Glutamatergic neuron (in vitro differentiated cells): ENCODE measurements at regions not wholly inside any gene's neighbourhood (a gene's known extent, or its start where the extent isn't known, plus 50 kb on each side); places are given as distances from the start of the nearest gene placed in this dataset.

ENCODE experiments used
- DNase-seq: peaks from one replicate; pipeline ENCODE4 v3.0.0; 2022
- H3K27ac Mint-ChIP-seq: one replicate; pipeline ENCODE4 v1.8.0; 2020; ENCODE audit warnings: mild to moderate bottlenecking, mixed read lengths, inconsistent platforms; ENCODE audit not compliant: unreplicated experiment
- H3K27me3 Mint-ChIP-seq: one replicate; pipeline ENCODE4 v1.8.0; 2020; ENCODE audit warnings: mild to moderate bottlenecking, moderate library complexity, mixed read lengths, inconsistent platforms; ENCODE audit not compliant: unreplicated experiment
- H3K36me3 Mint-ChIP-seq: one replicate; pipeline ENCODE4 v1.8.0; 2020; ENCODE audit warnings: mild to moderate bottlenecking, mixed read lengths, inconsistent platforms; ENCODE audit not compliant: unreplicated experiment
- H3K4me1 Mint-ChIP-seq: one replicate; pipeline ENCODE4 v1.8.0; 2020; ENCODE audit warnings: mild to moderate bottlenecking, low read depth, mixed read lengths, inconsistent platforms; ENCODE audit not compliant: unreplicated experiment
- H3K4me3 Mint-ChIP-seq: one replicate; pipeline ENCODE4 v1.8.0; 2020; ENCODE audit warnings: mild to moderate bottlenecking, mixed read lengths, inconsistent platforms; ENCODE audit not compliant: unreplicated experiment
- H3K9me3 Mint-ChIP-seq: one replicate; pipeline ENCODE4 v1.8.0; 2020; ENCODE audit warnings: mild to moderate bottlenecking, moderate library complexity, mixed read lengths, inconsistent platforms; ENCODE audit not compliant: unreplicated experiment
- TF ChIP-seq, protein P1 (sequence below): fragments of 200-600 bp; sonication (generic); IDR thresholded peaks from one replicate; pipeline ENCODE4 v1.5.0; 2021; ENCODE audit not compliant: partially characterized antibody, unreplicated experiment

- H3K36me3 Mint-ChIP-seq = no peaks in the 10 kb centered on the region
- no peak overlapping the region for H3K4me3 Mint-ChIP-seq
- no peak for DNase-seq
- peaks cover 2% of the 10 kb centered on the region for H3K27me3 Mint-ChIP-seq
- TF ChIP-seq, protein P1, sequence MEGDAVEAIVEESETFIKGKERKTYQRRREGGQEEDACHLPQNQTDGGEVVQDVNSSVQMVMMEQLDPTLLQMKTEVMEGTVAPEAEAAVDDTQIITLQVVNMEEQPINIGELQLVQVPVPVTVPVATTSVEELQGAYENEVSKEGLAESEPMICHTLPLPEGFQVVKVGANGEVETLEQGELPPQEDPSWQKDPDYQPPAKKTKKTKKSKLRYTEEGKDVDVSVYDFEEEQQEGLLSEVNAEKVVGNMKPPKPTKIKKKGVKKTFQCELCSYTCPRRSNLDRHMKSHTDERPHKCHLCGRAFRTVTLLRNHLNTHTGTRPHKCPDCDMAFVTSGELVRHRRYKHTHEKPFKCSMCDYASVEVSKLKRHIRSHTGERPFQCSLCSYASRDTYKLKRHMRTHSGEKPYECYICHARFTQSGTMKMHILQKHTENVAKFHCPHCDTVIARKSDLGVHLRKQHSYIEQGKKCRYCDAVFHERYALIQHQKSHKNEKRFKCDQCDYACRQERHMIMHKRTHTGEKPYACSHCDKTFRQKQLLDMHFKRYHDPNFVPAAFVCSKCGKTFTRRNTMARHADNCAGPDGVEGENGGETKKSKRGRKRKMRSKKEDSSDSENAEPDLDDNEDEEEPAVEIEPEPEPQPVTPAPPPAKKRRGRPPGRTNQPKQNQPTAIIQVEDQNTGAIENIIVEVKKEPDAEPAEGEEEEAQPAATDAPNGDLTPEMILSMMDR = no peak
- H3K27ac Mint-ChIP-seq = no peak overlapping the region
- no peaks in the 10 kb centered on the region for H3K9me3 Mint-ChIP-seq
- H3K4me1 Mint-ChIP-seq = peaks cover 6% of the 10 kb centered on the region
These were observed 248.7 kb downstream of the MID1IP1 start for GRCh38 chrX:39049975-39050374.

DNA sequence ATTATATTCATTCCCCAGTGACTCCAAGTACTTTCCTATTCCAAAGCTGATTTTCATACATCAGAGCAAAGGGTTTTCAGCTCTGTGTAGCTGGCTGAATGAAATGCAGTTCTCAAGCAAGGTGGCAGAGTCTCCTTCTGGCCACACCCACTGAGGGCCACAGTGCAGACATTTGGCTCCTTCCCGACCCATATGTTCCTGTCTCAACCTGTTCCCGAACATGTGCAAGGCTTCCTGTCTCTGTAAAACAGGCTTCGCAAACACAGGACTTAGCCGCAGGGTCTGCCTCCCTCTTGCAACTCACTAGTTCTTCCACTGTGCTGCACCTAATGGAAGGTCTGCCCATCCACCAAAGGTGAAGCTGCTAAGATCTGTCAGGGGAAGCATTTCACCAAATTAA is 249.2 kb downstream of the MID1IP1 start:
- TF ChIP-seq, protein P1 = no peak

GRCh38 chrX:39052751-39053150 is 251.5 kb downstream of the MID1IP1 start:
- Mint-ChIP-seq H3K4me1 (peaks cover 6% of the 10 kb centered on the region), H3K9me3 (no peaks in the 10 kb centered on the region), H3K27ac (no peak overlapping the region)

More for the DNA sequence above, 249.2 kb downstream of the MID1IP1 start:
- no peak overlapping the region for H3K27ac Mint-ChIP-seq
- H3K4me1 Mint-ChIP-seq = peaks cover 6% of the 10 kb centered on the region
- DNase-seq = no peak
- H3K27me3 Mint-ChIP-seq = peaks cover 2% of the 10 kb centered on the region
- no peak overlapping the region for H3K4me3 Mint-ChIP-seq
- H3K36me3 Mint-ChIP-seq = no peaks in the 10 kb centered on the region
- H3K9me3 Mint-ChIP-seq = no peaks in the 10 kb centered on the region

DNA sequence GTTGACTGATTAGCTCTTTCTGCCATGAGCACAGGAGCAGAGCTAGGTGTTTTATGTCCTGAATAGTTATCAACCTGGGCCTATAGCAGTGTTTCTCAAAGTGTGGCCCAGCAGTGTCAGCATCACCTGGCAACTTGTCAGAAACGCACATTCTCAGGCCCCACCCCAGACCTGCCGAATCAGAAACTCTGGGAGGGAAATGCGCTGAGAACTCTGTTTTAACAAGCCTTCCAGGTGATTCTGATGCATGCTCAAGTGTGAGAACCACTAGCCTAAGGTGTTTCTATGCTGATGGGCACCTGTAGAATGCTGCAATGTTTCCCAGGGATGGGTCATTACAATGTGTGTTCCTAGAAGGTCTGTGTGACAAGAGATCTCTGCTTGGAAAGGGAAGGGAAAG is 257.5 kb downstream of the MID1IP1 start:
- H3K27me3 Mint-ChIP-seq = peaks cover 3% of the 10 kb centered on the region
- H3K9me3 Mint-ChIP-seq = peaks cover 9% of the 10 kb centered on the region
- peaks cover 9% of the 10 kb centered on the region for H3K36me3 Mint-ChIP-seq
- TF ChIP-seq, protein P1 = no peak
- no peak overlapping the region for H3K4me3 Mint-ChIP-seq
- no peak for DNase-seq
- no peak overlapping the region for H3K27ac Mint-ChIP-seq
- no peaks in the 10 kb centered on the region for H3K4me1 Mint-ChIP-seq

More at GRCh38 chrX:39052751-39053150, 251.5 kb downstream of the MID1IP1 start:
- DNase-seq = no peak
- H3K27me3 Mint-ChIP-seq = peaks cover 2% of the 10 kb centered on the region
- H3K4me3 Mint-ChIP-seq = no peak overlapping the region
- H3K36me3 Mint-ChIP-seq = no peaks in the 10 kb centered on the region
- TF ChIP-seq, protein P1 = no peak

- Mint-ChIP-seq H3K9me3 (peaks cover 9% of the 10 kb centered on the region), H3K27ac (no peak overlapping the region), H3K36me3 (peaks cover 9% of the 10 kb centered on the region), H3K27me3 (peaks cover 3% of the 10 kb centered on the region), H3K4me3 (no peak overlapping the region), H3K4me1 (no peaks in the 10 kb centered on the region)
- no peak for DNase-seq
- TF ChIP-seq, protein P1 = no peak
These were observed 258.6 kb downstream of the MID1IP1 start for GRCh38 chrX:39059866-39060265.
